Activated B cell treated with CpG ODN at 0.5 μM for 24 hours (primary cell): ENCODE measurements at regions not wholly inside any gene's neighbourhood (a gene's known extent, or its start where the extent isn't known, plus 50 kb on each side); places are given as distances from the start of the nearest gene placed in this dataset.

Source experiments
- ATAC-seq: fragments of 200-7000 bp; cut with Tn5 transposase; one replicate; pipeline ENCODE4 v1.10.0; 2021; ENCODE audit warnings: low read depth, mild to moderate bottlenecking, moderate library complexity
- CTCF ChIA-PET: fragments of 350-600 bp; sonication (Branson Sonifier 250); formaldehyde crosslinking; loops from one replicate; lab custom pipeline; 2021; ENCODE audit warnings: antibody characterized with exemption; lab: Charles Lee
- POLR2A ChIA-PET: fragments of 350-600 bp; sonication (Branson Sonifier 250); formaldehyde crosslinking; loops from one replicate; lab custom pipeline; 2021; ENCODE audit warnings: antibody characterized with exemption; lab: Charles Lee
- DNase-seq: peaks from one replicate; pipeline ENCODE4 v3.0.0; 2022
- H3K27ac Mint-ChIP-seq: one replicate; pipeline ENCODE4 v1.8.0; 2020; ENCODE audit warnings: mixed read lengths
- H3K27me3 Mint-ChIP-seq: one replicate; pipeline ENCODE4 v1.8.0; 2021; ENCODE audit warnings: mixed read lengths
- H3K36me3 Mint-ChIP-seq: one replicate; pipeline ENCODE4 v1.8.0; 2021; ENCODE audit warnings: low read depth, mixed read lengths
- H3K4me1 Mint-ChIP-seq: one replicate; pipeline ENCODE4 v1.8.0; 2021; ENCODE audit warnings: mixed read lengths
- H3K4me3 Mint-ChIP-seq: one replicate; pipeline ENCODE4 v1.8.0; 2020; ENCODE audit warnings: mild to moderate bottlenecking, mixed read lengths
- H3K9me3 Mint-ChIP-seq: one replicate; pipeline ENCODE4 v1.8.0; 2020; ENCODE audit warnings: mixed read lengths
- intact Hi-C: fragments of 100-400 bp; cut with micrococcal nuclease; formaldehyde crosslinking; loops from one replicate; pipeline ENCODE4 v1.15.1; 2024
- TF ChIP-seq, protein P1 (sequence below): fragments of 200-600 bp; IDR thresholded peaks from one replicate; pipeline ENCODE4 v1.8.0; 2022; ENCODE audit warnings: antibody characterized with exemption, mild to moderate bottlenecking

DNA sequence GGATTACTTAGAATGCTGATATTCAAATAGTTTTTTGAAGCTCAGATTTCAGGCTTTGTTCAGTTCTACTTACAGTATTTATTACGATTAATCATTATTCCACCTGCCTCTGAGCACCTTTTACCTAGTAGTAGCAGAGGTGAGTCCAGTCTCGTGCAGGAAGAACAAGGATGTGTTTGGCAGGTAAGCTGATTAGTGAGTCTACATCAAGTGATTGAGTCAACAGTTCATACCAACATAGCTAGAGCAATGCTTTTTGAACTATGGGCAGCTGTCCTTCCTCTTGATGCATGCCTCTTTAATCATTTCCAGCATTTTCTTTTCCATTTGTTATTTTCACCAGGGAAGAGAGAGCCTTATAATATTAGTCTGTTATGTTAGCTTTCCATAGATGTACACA, 838.9 kb downstream of the USP25 start:
- no peak for DNase-seq
- H3K9me3 Mint-ChIP-seq: peaks cover 1% of the 10 kb centered on the region
- POLR2A ChIA-PET: no interaction called here
- intact Hi-C loops: no loop called here
- no peaks in the 10 kb centered on the region for H3K27me3 Mint-ChIP-seq
- no peaks in the 10 kb centered on the region for H3K36me3 Mint-ChIP-seq
- no peaks in the 10 kb centered on the region for H3K4me1 Mint-ChIP-seq
- ATAC-seq: no peak
- CTCF ChIA-PET: no interaction called here
- TF ChIP-seq, protein P1, sequence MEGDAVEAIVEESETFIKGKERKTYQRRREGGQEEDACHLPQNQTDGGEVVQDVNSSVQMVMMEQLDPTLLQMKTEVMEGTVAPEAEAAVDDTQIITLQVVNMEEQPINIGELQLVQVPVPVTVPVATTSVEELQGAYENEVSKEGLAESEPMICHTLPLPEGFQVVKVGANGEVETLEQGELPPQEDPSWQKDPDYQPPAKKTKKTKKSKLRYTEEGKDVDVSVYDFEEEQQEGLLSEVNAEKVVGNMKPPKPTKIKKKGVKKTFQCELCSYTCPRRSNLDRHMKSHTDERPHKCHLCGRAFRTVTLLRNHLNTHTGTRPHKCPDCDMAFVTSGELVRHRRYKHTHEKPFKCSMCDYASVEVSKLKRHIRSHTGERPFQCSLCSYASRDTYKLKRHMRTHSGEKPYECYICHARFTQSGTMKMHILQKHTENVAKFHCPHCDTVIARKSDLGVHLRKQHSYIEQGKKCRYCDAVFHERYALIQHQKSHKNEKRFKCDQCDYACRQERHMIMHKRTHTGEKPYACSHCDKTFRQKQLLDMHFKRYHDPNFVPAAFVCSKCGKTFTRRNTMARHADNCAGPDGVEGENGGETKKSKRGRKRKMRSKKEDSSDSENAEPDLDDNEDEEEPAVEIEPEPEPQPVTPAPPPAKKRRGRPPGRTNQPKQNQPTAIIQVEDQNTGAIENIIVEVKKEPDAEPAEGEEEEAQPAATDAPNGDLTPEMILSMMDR: no peak
- H3K4me3 Mint-ChIP-seq: no peak overlapping the region
- no peak overlapping the region for H3K27ac Mint-ChIP-seq

DNA sequence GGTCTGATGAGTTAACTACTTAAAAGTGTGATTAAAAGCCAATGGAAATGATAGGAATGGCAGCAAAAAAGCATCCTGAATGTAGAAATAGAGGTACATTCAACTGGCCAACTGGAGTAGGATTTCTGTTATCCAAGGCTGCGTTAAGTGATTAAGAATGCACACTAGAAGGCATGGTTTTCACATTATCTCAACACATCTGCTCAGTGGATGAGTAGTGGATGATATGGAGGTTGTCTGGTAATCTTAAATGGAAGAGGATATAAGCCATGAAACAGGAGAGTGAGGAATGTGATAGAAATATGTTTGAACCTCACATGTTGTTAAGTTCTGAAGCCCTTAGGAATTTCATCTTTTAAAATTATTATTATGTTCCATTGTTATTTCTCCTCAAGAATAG, 839.9 kb downstream of the USP25 start:
- Mint-ChIP-seq H3K27me3 (no peaks in the 10 kb centered on the region), H3K4me3 (no peak overlapping the region), H3K4me1 (no peaks in the 10 kb centered on the region), H3K36me3 (no peaks in the 10 kb centered on the region), H3K9me3 (peaks cover 2% of the 10 kb centered on the region), H3K27ac (no peak overlapping the region)
- no peak for DNase-seq
- ChIA-PET CTCF (no interaction called here), POLR2A (no interaction called here)
- no peak for ATAC-seq
- TF ChIP-seq, protein P1: no peak
- intact Hi-C loops: no loop called here

DNA sequence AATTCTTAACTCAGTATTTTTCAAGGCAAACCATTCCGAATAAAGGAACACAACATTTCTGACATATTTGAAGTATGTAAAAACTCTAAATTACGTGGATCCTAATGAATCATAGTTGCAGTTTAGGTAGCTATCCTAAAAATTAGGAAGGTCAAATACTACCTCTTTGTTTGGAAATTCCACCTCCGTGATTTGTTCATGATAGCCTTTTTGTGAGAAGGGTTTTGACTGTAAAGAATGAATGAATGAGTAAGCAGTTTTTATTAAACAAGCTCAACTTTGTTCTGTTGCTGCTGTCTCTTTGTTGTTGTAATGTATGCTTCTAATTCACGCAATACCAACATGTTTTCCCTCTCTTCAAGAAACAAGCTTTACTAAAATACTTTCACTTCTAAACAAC, 840.4 kb downstream of the USP25 start:
- POLR2A ChIA-PET: no interaction called here
- Mint-ChIP-seq H3K27ac (no peak overlapping the region), H3K9me3 (peaks cover 4% of the 10 kb centered on the region), H3K27me3 (no peaks in the 10 kb centered on the region), H3K36me3 (no peaks in the 10 kb centered on the region), H3K4me1 (no peaks in the 10 kb centered on the region), H3K4me3 (no peak overlapping the region)
- ATAC-seq (no peak), DNase-seq (no peak)
- CTCF ChIA-PET: no interaction called here
- TF ChIP-seq, protein P1: no peak
- intact Hi-C loops: no loop called here

DNA sequence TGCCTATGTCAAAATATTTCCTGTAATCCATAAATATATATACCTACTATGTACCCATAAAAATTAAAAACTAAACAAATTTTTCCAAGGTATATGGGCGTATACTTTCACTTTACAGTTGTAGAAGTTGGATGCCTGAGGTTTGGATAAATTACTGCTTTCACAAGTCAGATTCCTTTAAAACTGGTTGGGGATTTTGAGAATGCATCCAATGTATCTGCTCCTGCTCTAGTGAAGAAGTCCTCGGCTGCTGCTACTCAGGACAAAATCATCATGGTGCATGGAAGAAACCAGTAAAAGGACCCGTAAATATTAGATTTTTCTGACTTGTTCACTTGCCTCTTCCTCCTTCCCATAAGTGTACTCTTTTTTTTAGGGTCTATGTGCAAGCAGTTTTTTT, 841.1 kb downstream of the USP25 start:
- POLR2A ChIA-PET: no interaction called here
- intact Hi-C loops: no loop called here
- no peaks in the 10 kb centered on the region for H3K4me1 Mint-ChIP-seq

DNA sequence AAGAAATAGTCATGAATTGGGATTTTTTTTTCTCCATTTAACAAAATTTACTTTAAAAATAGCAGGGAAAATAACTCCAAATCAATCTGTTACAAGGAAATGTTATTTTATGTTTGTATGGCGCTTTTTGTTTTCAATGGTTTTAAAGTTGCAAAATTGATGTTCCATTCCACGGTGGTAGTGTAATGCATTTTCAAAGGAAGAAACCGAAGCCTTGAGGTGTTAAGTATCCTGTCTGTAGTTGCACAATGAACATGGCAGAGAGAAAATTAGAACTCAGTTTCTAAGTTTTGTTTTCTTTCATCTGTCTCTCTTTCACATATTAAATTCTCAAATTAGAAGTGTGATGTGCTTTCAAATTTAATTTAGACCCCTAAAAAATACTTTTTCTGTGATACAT, 841.8 kb downstream of the USP25 start:
- ChIA-PET CTCF (no interaction called here), POLR2A (no interaction called here)
- intact Hi-C loops: no loop called here
- no peaks in the 10 kb centered on the region for H3K27me3 Mint-ChIP-seq
- H3K36me3 Mint-ChIP-seq: no peaks in the 10 kb centered on the region
- no peak overlapping the region for H3K4me3 Mint-ChIP-seq
- H3K9me3 Mint-ChIP-seq: peaks cover 6% of the 10 kb centered on the region
- no peak overlapping the region for H3K27ac Mint-ChIP-seq
- TF ChIP-seq, protein P1: no peak
- no peaks in the 10 kb centered on the region for H3K4me1 Mint-ChIP-seq
- ATAC-seq: no peak
- no peak for DNase-seq

More for the DNA sequence above, 841.1 kb downstream of the USP25 start:
- no peaks in the 10 kb centered on the region for H3K36me3 Mint-ChIP-seq
- H3K9me3 Mint-ChIP-seq: peaks cover 4% of the 10 kb centered on the region
- ATAC-seq (no peak), DNase-seq (no peak)
- H3K27me3 Mint-ChIP-seq: no peaks in the 10 kb centered on the region
- H3K4me3 Mint-ChIP-seq: no peak overlapping the region
- TF ChIP-seq, protein P1: no peak
- CTCF ChIA-PET: no interaction called here
- no peak overlapping the region for H3K27ac Mint-ChIP-seq
